ENCODE measurements at regions not wholly inside any gene's neighbourhood (a gene's known extent, or its start where the extent isn't known, plus 50 kb on each side); places are given as distances from the start of the nearest gene placed in this dataset.

GRCh38 chr12:39037115-39037514 is 131.7 kb upstream of the CPNE8 start:
- ATAC-seq (no peak), DNase-seq (ENCODE audit: low read depth, low spot score) (no peak)
- no peak overlapping the region for H3K9ac ChIP-seq (ENCODE audit: low read length)
- RAD21 ChIA-PET (ENCODE audit: low non-redundant PET in 1 of 2, low total read pairs in 2 of 2, uncharacterized antibody in 2 of 2, unreplicated experiment in 2 of 2), result interaction anchor here in 1 of 2 experiments (0.5 kb wide), 1 partner anchor 1709 kb away, joined by 3 read pairs; no protein-coding TSS in a partner anchor
- POLR2A ChIA-PET, result no interaction called here
- no peak overlapping the region for H3K4me2 ChIP-seq (ENCODE audit: low read length)
- H2AFZ ChIP-seq (ENCODE audit: low read depth, low read length, poor library complexity, severe bottlenecking), result no peak overlapping the region
- intact Hi-C loops (cut with micrococcal nuclease), result no loop called here
- H3K4me1 ChIP-seq (ENCODE audit: control insufficient read depth in 1 of 2, insufficient read depth in 2 of 2, low read length in 2 of 2), result no peaks in the 10 kb centered on the region
- H3K9me3 ChIP-seq (ENCODE audit: control insufficient read depth in 1 of 2, insufficient read depth in 1 of 2, low read depth in 1 of 2, low read length in 2 of 2), result no peaks in the 10 kb centered on the region
- no peak for TF ChIP-seq EZH2 (IDR thresholded peaks at IDR 0.05)
- no peak for TF ChIP-seq POLR2AphosphoS5 (IDR thresholded peaks at IDR 0.05; ENCODE audit: low read depth, low read length)
- TF ChIP-seq ZFX (IDR thresholded peaks at IDR 0.05), result no peak
- TF ChIP-seq MAX (IDR thresholded peaks at IDR 0.05), result no peak
- no peak for TF ChIP-seq SP1 (IDR thresholded peaks at IDR 0.05; ENCODE audit: low read depth)
- no peak for TF ChIP-seq ZNF274 (IDR thresholded peaks at IDR 0.05; ENCODE audit: low read depth, low read length)
- TF ChIP-seq FOSL1 (IDR thresholded peaks at IDR 0.05; ENCODE audit: low read depth), result no peak
- TF ChIP-seq REST (IDR thresholded peaks at IDR 0.05; ENCODE audit: low read depth), result no peak
- TF ChIP-seq RAD21 (IDR thresholded peaks at IDR 0.05; ENCODE audit: low read depth), result no peak
- TF ChIP-seq YY1 (IDR thresholded peaks at IDR 0.05; ENCODE audit: extremely low read depth, insufficient replicate concordance, low read depth, low read length), result no peak
- TF ChIP-seq POLR2A (IDR thresholded peaks at IDR 0.05; ENCODE audit: borderline replicate concordance, extremely low read depth, insufficient read depth, insufficient read length), result no peak
- no peak for TF ChIP-seq ELF1 (IDR thresholded peaks at IDR 0.05; ENCODE audit: borderline replicate concordance, low read depth)
- TF ChIP-seq, protein P1, sequence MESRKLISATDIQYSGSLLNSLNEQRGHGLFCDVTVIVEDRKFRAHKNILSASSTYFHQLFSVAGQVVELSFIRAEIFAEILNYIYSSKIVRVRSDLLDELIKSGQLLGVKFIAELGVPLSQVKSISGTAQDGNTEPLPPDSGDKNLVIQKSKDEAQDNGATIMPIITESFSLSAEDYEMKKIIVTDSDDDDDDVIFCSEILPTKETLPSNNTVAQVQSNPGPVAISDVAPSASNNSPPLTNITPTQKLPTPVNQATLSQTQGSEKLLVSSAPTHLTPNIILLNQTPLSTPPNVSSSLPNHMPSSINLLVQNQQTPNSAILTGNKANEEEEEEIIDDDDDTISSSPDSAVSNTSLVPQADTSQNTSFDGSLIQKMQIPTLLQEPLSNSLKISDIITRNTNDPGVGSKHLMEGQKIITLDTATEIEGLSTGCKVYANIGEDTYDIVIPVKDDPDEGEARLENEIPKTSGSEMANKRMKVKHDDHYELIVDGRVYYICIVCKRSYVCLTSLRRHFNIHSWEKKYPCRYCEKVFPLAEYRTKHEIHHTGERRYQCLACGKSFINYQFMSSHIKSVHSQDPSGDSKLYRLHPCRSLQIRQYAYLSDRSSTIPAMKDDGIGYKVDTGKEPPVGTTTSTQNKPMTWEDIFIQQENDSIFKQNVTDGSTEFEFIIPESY (IDR thresholded peaks at IDR 0.05; ENCODE audit: extremely low read depth, insufficient replicate concordance, low read length), result no peak
- TF ChIP-seq SRF (IDR thresholded peaks at IDR 0.05; ENCODE audit: low read depth), result no peak
- H4K20me1 ChIP-seq (ENCODE audit: insufficient read depth), result no peaks in the 10 kb centered on the region
- H3K79me2 ChIP-seq (ENCODE audit: insufficient read depth, low read length), result no peaks in the 10 kb centered on the region
- no peak overlapping the region for H3K27ac ChIP-seq (ENCODE audit: low read depth, low read length)
- CTCF ChIA-PET, result no interaction called here
- H3K9me2 ChIP-seq (ENCODE audit: insufficient read depth), result no peaks in the 10 kb centered on the region
- H3K36me3 ChIP-seq (ENCODE audit: control insufficient read depth in 1 of 2, insufficient read depth in 2 of 2, low read length in 2 of 2), result no peaks in the 10 kb centered on the region
- BruUV-seq (replicated peaks), result no TSS peak
- no peak overlapping the region for H3K4me3 ChIP-seq (replicated peaks in 1 of 2; ENCODE audit: low read depth in 1 of 2, low read length in 2 of 2)
- H3K27me3 ChIP-seq (ENCODE audit: insufficient read depth, low read length), result no peaks in the 10 kb centered on the region
